ENCODE measurements at regions not wholly inside any gene's neighbourhood (a gene's known extent, or its start where the extent isn't known, plus 50 kb on each side); places are given as distances from the start of the nearest gene placed in this dataset.

DNA sequence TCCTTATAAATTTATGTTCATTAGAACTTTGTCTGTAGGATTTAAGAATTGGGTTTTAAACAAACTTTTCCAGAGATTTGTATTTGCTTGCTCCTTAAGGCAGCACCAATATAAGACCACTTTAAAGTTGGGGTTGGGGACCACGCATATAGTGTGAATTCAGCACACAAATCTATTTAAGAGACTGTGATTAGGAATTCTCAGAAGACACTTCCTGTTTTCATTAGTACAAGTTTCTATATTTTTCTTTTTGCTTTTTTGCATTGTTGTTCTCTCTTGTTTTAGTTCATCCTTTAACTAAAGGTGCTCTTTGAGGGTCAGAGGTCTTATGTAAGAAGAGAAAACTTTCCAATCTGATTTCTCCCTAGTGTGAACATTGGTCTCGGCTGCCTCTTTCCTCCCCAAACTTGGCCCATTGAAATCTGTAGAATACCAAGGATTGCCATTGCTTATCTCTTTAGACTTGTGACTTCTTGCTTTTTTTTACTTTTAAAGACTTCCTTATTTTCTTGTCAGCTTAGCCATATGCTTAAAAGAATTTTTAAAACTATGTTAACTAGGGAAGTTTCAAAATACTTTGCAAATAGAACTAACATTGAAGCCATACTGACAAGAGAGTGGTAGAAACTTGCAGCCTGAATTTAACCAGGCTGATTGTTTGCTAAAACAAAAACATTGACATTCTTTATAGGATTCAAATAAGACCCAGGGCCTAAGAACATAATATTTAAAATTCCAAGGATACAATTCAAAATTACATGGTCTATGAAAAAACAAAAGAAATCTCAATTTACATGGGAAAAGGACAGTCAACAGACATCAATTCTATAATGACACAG, 264.1 kb upstream of the FN1 start:
- TF ChIP-seq EZH2phosphoT487 (IDR thresholded peaks at IDR 0.05; ENCODE audit: borderline replicate concordance, low read length), result no peak
- TF ChIP-seq, protein P1, sequence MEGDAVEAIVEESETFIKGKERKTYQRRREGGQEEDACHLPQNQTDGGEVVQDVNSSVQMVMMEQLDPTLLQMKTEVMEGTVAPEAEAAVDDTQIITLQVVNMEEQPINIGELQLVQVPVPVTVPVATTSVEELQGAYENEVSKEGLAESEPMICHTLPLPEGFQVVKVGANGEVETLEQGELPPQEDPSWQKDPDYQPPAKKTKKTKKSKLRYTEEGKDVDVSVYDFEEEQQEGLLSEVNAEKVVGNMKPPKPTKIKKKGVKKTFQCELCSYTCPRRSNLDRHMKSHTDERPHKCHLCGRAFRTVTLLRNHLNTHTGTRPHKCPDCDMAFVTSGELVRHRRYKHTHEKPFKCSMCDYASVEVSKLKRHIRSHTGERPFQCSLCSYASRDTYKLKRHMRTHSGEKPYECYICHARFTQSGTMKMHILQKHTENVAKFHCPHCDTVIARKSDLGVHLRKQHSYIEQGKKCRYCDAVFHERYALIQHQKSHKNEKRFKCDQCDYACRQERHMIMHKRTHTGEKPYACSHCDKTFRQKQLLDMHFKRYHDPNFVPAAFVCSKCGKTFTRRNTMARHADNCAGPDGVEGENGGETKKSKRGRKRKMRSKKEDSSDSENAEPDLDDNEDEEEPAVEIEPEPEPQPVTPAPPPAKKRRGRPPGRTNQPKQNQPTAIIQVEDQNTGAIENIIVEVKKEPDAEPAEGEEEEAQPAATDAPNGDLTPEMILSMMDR (IDR thresholded peaks at IDR 0.05; ENCODE audit: low read depth, low read length, poor library complexity, severe bottlenecking), result no peak

Data from DOHH2 (cell line).